GM12878 (cell line): ENCODE measurements at regions not wholly inside any gene's neighbourhood (a gene's known extent, or its start where the extent isn't known, plus 50 kb on each side); places are given as distances from the start of the nearest gene placed in this dataset.

Source experiments
- ASH2L ChIP-seq: fragments of 300-600, 200-600 bp; sonication (generic); IDR thresholded peaks from 2 replicates; pipeline ENCODE4 v1.6.1; 2017; ENCODE audit warnings: low read depth, mild to moderate bottlenecking, borderline replicate concordance
- E2F4 ChIP-seq: IDR thresholded peaks from 2 replicates; pipeline ENCODE4 v1.6.1; 2012; ENCODE audit warnings: low read depth, low read length, improper control_type of control experiment
- E2F8 ChIP-seq: fragments of 450-650 bp; IDR thresholded peaks from 2 replicates; pipeline ENCODE4 v1.6.1; 2018; ENCODE audit warnings: mild to moderate bottlenecking, low read depth, moderate library complexity; ENCODE audit not compliant: partially characterized antibody
- EZH2 ChIP-seq: IDR thresholded peaks from 2 replicates; pipeline ENCODE4 v1.6.1; 2012; ENCODE audit warnings: low read depth, mild to moderate bottlenecking, control low read depth, inconsistent platforms, low read length, borderline replicate concordance; ENCODE audit not compliant: control insufficient read depth
- HDAC6 ChIP-seq: fragments of 200-600 bp; sonication (generic); IDR thresholded peaks from one replicate; pipeline ENCODE4 v1.8.0; 2017; ENCODE audit warnings: antibody characterized with exemption; ENCODE audit not compliant: unreplicated experiment
- HSF1 ChIP-seq: fragments of 150-350 bp; IDR thresholded peaks from 2 replicates; pipeline ENCODE4 v1.6.1; 2014; ENCODE audit warnings: mild to moderate bottlenecking, low read depth, low read length
- SMAD1 ChIP-seq: fragments of 450-650 bp; IDR thresholded peaks from 2 replicates; pipeline ENCODE4 v1.6.1; 2018; ENCODE audit warnings: mild to moderate bottlenecking, low read depth; ENCODE audit not compliant: partially characterized antibody
- USF2 ChIP-seq: IDR thresholded peaks from 2 replicates; pipeline ENCODE4 v1.6.1; 2011; ENCODE audit warnings: low read depth, low read length, improper control_type of control experiment, borderline replicate concordance
- ZNF24 ChIP-seq: fragments of 450-650 bp; IDR thresholded peaks from 2 replicates; pipeline ENCODE4 v1.6.1; 2017; ENCODE audit warnings: antibody characterized with exemption, mild to moderate bottlenecking
- ZNF384 ChIP-seq: IDR thresholded peaks from 2 replicates; pipeline ENCODE4 v1.6.1; 2012; ENCODE audit warnings: low read depth, mild to moderate bottlenecking, low read length, improper control_type of control experiment, borderline replicate concordance
- ZNF687 ChIP-seq: fragments of 450-650 bp; IDR thresholded peaks from 2 replicates; pipeline ENCODE4 v1.6.1; 2017; ENCODE audit warnings: mild to moderate bottlenecking, moderate library complexity

- no peak for TF ChIP-seq E2F8
- TF ChIP-seq USF2 = no peak
- TF ChIP-seq EZH2 = no peak
- no peak for TF ChIP-seq E2F4
- no peak for TF ChIP-seq ZNF687
- no peak for TF ChIP-seq SMAD1
- no peak for TF ChIP-seq HSF1
- no peak for TF ChIP-seq ZNF24
- no peak for TF ChIP-seq ASH2L
- TF ChIP-seq ZNF384 = no peak
- TF ChIP-seq HDAC6 = no peak
- TF ChIP-seq, all 136 proteins: peak for 0
Observed at GRCh38 chr3:95886616-95887015, 927.8 kb upstream of the EPHA6 start (continued).
